ENCODE measurements at regions not wholly inside any gene's neighbourhood (a gene's known extent, or its start where the extent isn't known, plus 50 kb on each side); places are given as distances from the start of the nearest gene placed in this dataset.
"Not testable (repeated sequence)": the region's sequence is repeated elsewhere in the genome, so short reads cannot be mapped to it uniquely, and the experiment has no call there.

- Histone ChIP-seq H3K27me3 (peaks cover 10% of the 10 kb centered on the region), H3K27ac (no peak overlapping the region), H3K9me3 (no peaks in the 10 kb centered on the region), H3K4me1 (ENCODE audit: control insufficient read depth in 1 of 2, insufficient read depth in 1 of 2, low read depth in 1 of 2, low read length in 1 of 2) (peaks cover 0 to 3% of the 10 kb centered on the region in 2 experiments), H3K36me3 (no peaks in the 10 kb centered on the region), H3K4me3 (ENCODE audit: low read depth in 1 of 2, low read length in 1 of 2) (no peak overlapping the region)
- no peak for TF ChIP-seq CTCF (IDR thresholded peaks at IDR 0.05)
Observed at GRCh38 chr20:52302736-52303135, 111.2 kb upstream of the ZFP64 start.

GRCh38 chr20:52302051-52302450 is 110.5 kb upstream of the ZFP64 start:
- H3K27me3 ChIP-seq; H3K4me3 ChIP-seq (ENCODE audit: low read depth in 1 of 2, low read length in 1 of 2); H3K27ac ChIP-seq; H3K4me1 ChIP-seq (ENCODE audit: control insufficient read depth in 1 of 2, insufficient read depth in 1 of 2, low read depth in 1 of 2, low read length in 1 of 2); H3K36me3 ChIP-seq; H3K9me3 ChIP-seq: not testable (repeated sequence)

GRCh38 chr20:52295556-52295955 is 104.0 kb upstream of the ZFP64 start:
- Histone ChIP-seq H3K27me3 (peaks cover 2% of the 10 kb centered on the region), H3K9me3 (no peaks in the 10 kb centered on the region), H3K36me3 (no peaks in the 10 kb centered on the region), H3K4me1 (ENCODE audit: control insufficient read depth in 1 of 2, insufficient read depth in 1 of 2, low read depth in 1 of 2, low read length in 1 of 2) (no peaks in the 10 kb centered on the region), H3K27ac (no peak overlapping the region), H3K4me3 (ENCODE audit: low read depth in 1 of 2, low read length in 1 of 2) (no peak overlapping the region)
- TF ChIP-seq CTCF (IDR thresholded peaks at IDR 0.05), result no peak

- Histone ChIP-seq H3K4me1 (ENCODE audit: control insufficient read depth in 1 of 2, insufficient read depth in 1 of 2, low read depth in 1 of 2, low read length in 1 of 2) (no peaks in the 10 kb centered on the region), H3K27ac (no peak overlapping the region), H3K27me3 (no peaks in the 10 kb centered on the region), H3K36me3 (no peaks in the 10 kb centered on the region), H3K4me3 (ENCODE audit: low read depth in 1 of 2, low read length in 1 of 2) (no peak overlapping the region), H3K9me3 (no peaks in the 10 kb centered on the region)
- no peak for TF ChIP-seq CTCF (IDR thresholded peaks at IDR 0.05)
Observed at GRCh38 chr20:52294106-52294628, 102.6 kb upstream of the ZFP64 start.

- Histone ChIP-seq H3K4me1 (ENCODE audit: control insufficient read depth in 1 of 2, insufficient read depth in 1 of 2, low read depth in 1 of 2, low read length in 1 of 2) (no peaks in the 10 kb centered on the region), H3K27me3 (no peaks in the 10 kb centered on the region), H3K27ac (no peak overlapping the region), H3K36me3 (no peaks in the 10 kb centered on the region), H3K4me3 (ENCODE audit: low read depth in 1 of 2, low read length in 1 of 2) (no peak overlapping the region), H3K9me3 (no peaks in the 10 kb centered on the region)
- no peak for TF ChIP-seq CTCF (IDR thresholded peaks at IDR 0.05)
Observed at GRCh38 chr20:52291109-52291508, 99.5 kb upstream of the ZFP64 start.

- Histone ChIP-seq H3K4me1 (ENCODE audit: control insufficient read depth in 1 of 2, insufficient read depth in 1 of 2, low read depth in 1 of 2, low read length in 1 of 2) (no peaks in the 10 kb centered on the region), H3K4me3 (ENCODE audit: low read depth in 1 of 2, low read length in 1 of 2) (no peak overlapping the region), H3K27ac (no peak overlapping the region), H3K9me3 (no peaks in the 10 kb centered on the region), H3K27me3 (no peaks in the 10 kb centered on the region), H3K36me3 (no peaks in the 10 kb centered on the region)
- no peak for TF ChIP-seq CTCF (IDR thresholded peaks at IDR 0.05)
Observed at GRCh38 chr20:52290569-52290968, 99.0 kb upstream of the ZFP64 start.
